ENCODE measurements at regions not wholly inside any gene's neighbourhood (a gene's known extent, or its start where the extent isn't known, plus 50 kb on each side); places are given as distances from the start of the nearest gene placed in this dataset.

DNA sequence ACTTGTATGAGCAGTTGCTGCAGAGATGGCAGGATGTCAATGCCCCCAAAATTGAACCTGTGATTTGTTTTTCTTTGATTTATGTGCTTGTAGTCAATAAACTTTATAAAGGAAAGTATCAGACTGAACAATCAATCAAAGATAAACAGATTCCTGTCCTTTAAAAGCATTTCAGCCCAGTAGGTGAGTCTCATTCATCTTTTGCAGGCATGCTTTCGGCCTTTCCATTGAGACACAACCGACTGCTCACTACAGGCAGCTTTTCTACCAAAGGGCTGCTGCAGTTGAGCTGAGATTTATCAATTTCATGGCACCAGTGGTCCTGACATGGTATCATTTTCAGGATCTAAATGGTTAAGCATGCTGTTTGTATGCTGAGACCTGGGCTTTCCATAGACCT is 513.6 kb upstream of the PTBP2 start:
- H3K9me3 ChIP-seq (ENCODE audit: low read depth) = no peaks in the 10 kb centered on the region
- H3K9ac ChIP-seq = no peak overlapping the region
- in situ Hi-C loops (cut with MboI) = no loop called here
- H3K4me1 ChIP-seq (ENCODE audit: insufficient read depth) = no peaks in the 10 kb centered on the region
- H3K27me3 ChIP-seq (replicated peaks; ENCODE audit: insufficient read depth) = no peaks in the 10 kb centered on the region
- H3K4me2 ChIP-seq (ENCODE audit: unreplicated experiment) = no peak overlapping the region
- H3K4me3 ChIP-seq = no peak overlapping the region
- WGBS, 2 experiments (ENCODE audit: low coverage in 1 of 2, low lambda C conversion rate in 2 of 2, missing lambda C conversion rate in 2 of 2) = 83 to 89% methylated on average over 2 of the region's 2 CpGs
- H3K79me2 ChIP-seq (ENCODE audit: insufficient read depth) = no peaks in the 10 kb centered on the region
- no peak overlapping the region for H2AFZ ChIP-seq
- no peak for TF ChIP-seq EZH2 (IDR thresholded peaks at IDR 0.05; ENCODE audit: insufficient read depth, poor library complexity, severe bottlenecking)
- TF ChIP-seq EZH2phosphoT487 (IDR thresholded peaks at IDR 0.05; ENCODE audit: insufficient read depth, low read depth) = no peak
- DNase-seq = no peak
- H3K27ac ChIP-seq = no peak overlapping the region
- no peaks in the 10 kb centered on the region for H3K36me3 ChIP-seq (ENCODE audit: low read depth)
- H4K20me1 ChIP-seq (ENCODE audit: insufficient read depth) = no peaks in the 10 kb centered on the region; the same call in 1 of the 2 replicates
- no peaks in the 10 kb centered on the region for H3F3A ChIP-seq (ENCODE audit: insufficient read depth)
- H3K9me2 ChIP-seq (ENCODE audit: insufficient read depth) = no peaks in the 10 kb centered on the region

DNA sequence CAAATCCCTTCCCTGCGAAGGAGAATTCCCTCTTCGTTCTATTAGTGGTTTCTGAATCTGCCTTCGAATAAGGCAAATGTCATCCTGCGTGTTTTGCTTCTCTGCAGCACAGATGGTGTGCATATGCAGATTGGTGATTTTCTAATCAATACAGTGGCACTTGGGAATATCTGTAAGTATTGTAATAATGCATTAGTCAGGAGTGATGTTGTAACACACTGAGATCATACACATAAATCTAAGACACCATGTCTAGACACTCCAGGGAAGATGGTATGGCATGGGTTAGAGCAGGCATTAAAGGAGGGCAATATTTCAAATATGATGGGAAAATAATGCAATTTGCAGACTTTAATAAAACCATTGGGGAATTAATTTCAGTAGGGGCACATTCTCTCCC is 513.2 kb upstream of the PTBP2 start:
- DNase-seq = no peak

DNA sequence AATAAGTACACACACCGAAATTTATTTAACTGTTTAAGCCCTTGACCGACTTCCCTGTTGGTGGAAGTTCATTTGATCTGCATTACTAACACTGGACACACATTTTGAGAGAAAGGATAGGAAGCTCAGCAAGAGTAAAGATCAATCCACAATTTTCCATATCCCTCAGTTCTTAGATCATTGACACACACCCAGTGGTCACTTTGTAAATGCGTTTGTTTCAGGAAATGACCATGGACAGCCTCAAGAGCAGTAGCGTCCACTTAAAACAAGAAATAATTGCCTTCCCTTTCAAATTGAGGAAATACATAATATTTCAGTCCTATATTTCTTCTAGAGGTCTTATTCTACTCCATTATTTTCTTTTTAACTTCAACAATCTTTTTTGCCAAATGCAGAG is 511.5 kb upstream of the PTBP2 start:
- no peaks in the 10 kb centered on the region for H3K4me1 ChIP-seq (ENCODE audit: insufficient read depth)
- H3F3A ChIP-seq (ENCODE audit: insufficient read depth) = no peaks in the 10 kb centered on the region
- no peak overlapping the region for H3K9ac ChIP-seq
- H4K20me1 ChIP-seq (ENCODE audit: insufficient read depth) = no peaks in the 10 kb centered on the region; the same call in 1 of the 2 replicates
- H3K9me2 ChIP-seq (ENCODE audit: insufficient read depth) = no peaks in the 10 kb centered on the region
- no peak overlapping the region for H3K27ac ChIP-seq
- no peak overlapping the region for H3K4me3 ChIP-seq
- no peaks in the 10 kb centered on the region for H3K27me3 ChIP-seq (replicated peaks; ENCODE audit: insufficient read depth)
- H3K4me2 ChIP-seq (ENCODE audit: unreplicated experiment) = no peak overlapping the region
- no peak for DNase-seq
- no peak overlapping the region for H2AFZ ChIP-seq
- H3K9me3 ChIP-seq (ENCODE audit: low read depth) = no peaks in the 10 kb centered on the region
- 77 to 78% methylated on average over 4 of the region's 4 CpGs for WGBS, 2 experiments (ENCODE audit: low coverage in 1 of 2, low lambda C conversion rate in 2 of 2, missing lambda C conversion rate in 2 of 2)
- TF ChIP-seq EZH2phosphoT487 (IDR thresholded peaks at IDR 0.05; ENCODE audit: insufficient read depth, low read depth) = no peak
- no peak for TF ChIP-seq EZH2 (IDR thresholded peaks at IDR 0.05; ENCODE audit: insufficient read depth, poor library complexity, severe bottlenecking)
- H3K36me3 ChIP-seq (ENCODE audit: low read depth) = no peaks in the 10 kb centered on the region
- H3K79me2 ChIP-seq (ENCODE audit: insufficient read depth) = no peaks in the 10 kb centered on the region
- in situ Hi-C loops (cut with MboI) = no loop called here

More for the DNA sequence above, 513.2 kb upstream of the PTBP2 start:
- H3K9me2 ChIP-seq (ENCODE audit: insufficient read depth) = no peaks in the 10 kb centered on the region
- H3K4me3 ChIP-seq = no peak overlapping the region
- no peaks in the 10 kb centered on the region for H3K36me3 ChIP-seq (ENCODE audit: low read depth)
- in situ Hi-C loops (cut with MboI) = no loop called here
- H4K20me1 ChIP-seq (ENCODE audit: insufficient read depth) = no peaks in the 10 kb centered on the region; the same call in 1 of the 2 replicates
- H3K79me2 ChIP-seq (ENCODE audit: insufficient read depth) = no peaks in the 10 kb centered on the region
- no peak overlapping the region for H3K4me2 ChIP-seq (ENCODE audit: unreplicated experiment)
- no peaks in the 10 kb centered on the region for H3F3A ChIP-seq (ENCODE audit: insufficient read depth)
- no peaks in the 10 kb centered on the region for H3K27me3 ChIP-seq (replicated peaks; ENCODE audit: insufficient read depth)
- no peak for TF ChIP-seq EZH2 (IDR thresholded peaks at IDR 0.05; ENCODE audit: insufficient read depth, poor library complexity, severe bottlenecking)
- TF ChIP-seq EZH2phosphoT487 (IDR thresholded peaks at IDR 0.05; ENCODE audit: insufficient read depth, low read depth) = no peak
- H2AFZ ChIP-seq = no peak overlapping the region
- 77 to 84% methylated on average over 4 of the region's 4 CpGs for WGBS, 2 experiments (ENCODE audit: low coverage in 1 of 2, low lambda C conversion rate in 2 of 2, missing lambda C conversion rate in 2 of 2)
- H3K9ac ChIP-seq = no peak overlapping the region
- no peaks in the 10 kb centered on the region for H3K9me3 ChIP-seq (ENCODE audit: low read depth)
- no peak overlapping the region for H3K27ac ChIP-seq
- H3K4me1 ChIP-seq (ENCODE audit: insufficient read depth) = no peaks in the 10 kb centered on the region

DNA sequence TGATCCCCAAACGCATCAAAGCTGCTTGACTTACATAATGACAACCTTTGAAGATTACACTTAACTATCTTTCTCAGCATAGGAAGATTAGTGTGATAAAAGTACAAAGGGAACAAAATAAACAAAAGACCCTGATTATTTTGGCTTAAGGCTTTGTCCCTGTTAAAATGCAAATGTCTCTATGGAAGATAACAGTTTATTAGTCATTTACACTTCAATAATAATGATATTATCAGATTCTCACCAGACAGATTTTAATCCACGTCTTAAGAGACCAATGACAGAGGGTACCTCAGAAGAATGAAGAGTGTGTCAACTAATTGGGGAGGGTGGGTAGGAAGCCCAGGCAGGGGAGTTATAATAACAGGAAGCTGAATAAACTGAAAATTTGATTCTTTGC is 510.4 kb upstream of the PTBP2 start:
- DNase-seq = no peak
- TF ChIP-seq EZH2 (IDR thresholded peaks at IDR 0.05; ENCODE audit: insufficient read depth, poor library complexity, severe bottlenecking) = no peak
- TF ChIP-seq EZH2phosphoT487 (IDR thresholded peaks at IDR 0.05; ENCODE audit: insufficient read depth, low read depth) = no peak
- Histone ChIP-seq H3K27ac (no peak overlapping the region), H3K4me2 (ENCODE audit: unreplicated experiment) (no peak overlapping the region), H3F3A (ENCODE audit: insufficient read depth) (no peaks in the 10 kb centered on the region), H3K9ac (no peak overlapping the region), H4K20me1 (ENCODE audit: insufficient read depth) (no peaks in the 10 kb centered on the region; the same call in 1 of the 2 replicates), H3K79me2 (ENCODE audit: insufficient read depth) (no peaks in the 10 kb centered on the region), H3K36me3 (ENCODE audit: low read depth) (no peaks in the 10 kb centered on the region), H3K4me3 (no peak overlapping the region), H3K27me3 (replicated peaks; ENCODE audit: insufficient read depth) (no peaks in the 10 kb centered on the region), H3K9me3 (ENCODE audit: low read depth) (no peaks in the 10 kb centered on the region), H2AFZ (no peak overlapping the region), H3K4me1 (ENCODE audit: insufficient read depth) (no peaks in the 10 kb centered on the region), H3K9me2 (ENCODE audit: insufficient read depth) (no peaks in the 10 kb centered on the region)
- 70 to 84% methylated on average over 2 of the region's 2 CpGs for whole genome bisulfite sequencing, 2 experiments (ENCODE audit: low coverage in 1 of 2, low lambda C conversion rate in 2 of 2, missing lambda C conversion rate in 2 of 2)
- in situ Hi-C loops (cut with MboI) = no loop called here

DNA sequence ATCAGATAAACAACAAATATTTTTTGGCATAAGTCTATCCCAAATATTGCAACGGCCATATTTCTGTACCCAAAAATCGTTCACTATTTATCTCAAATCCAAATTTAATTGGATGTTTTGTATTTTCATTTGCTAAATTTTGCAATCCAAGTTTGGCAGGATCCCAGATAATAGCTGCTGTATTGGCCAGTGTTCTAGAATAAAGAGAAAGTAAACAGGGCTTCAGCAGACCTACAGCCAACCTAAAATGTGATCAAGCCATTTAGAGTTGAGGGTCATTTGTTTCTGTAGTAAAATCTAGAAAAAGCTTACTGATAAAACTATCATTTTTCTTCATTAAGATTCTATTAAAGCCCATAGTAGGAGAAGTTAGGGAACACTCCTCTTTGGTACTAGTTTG is 506.6 kb upstream of the PTBP2 start:
- no peak overlapping the region for H2AFZ ChIP-seq
- H3K27me3 ChIP-seq (replicated peaks; ENCODE audit: insufficient read depth) = no peaks in the 10 kb centered on the region
- H3K4me1 ChIP-seq (ENCODE audit: insufficient read depth) = no peaks in the 10 kb centered on the region
- H3K9me2 ChIP-seq (ENCODE audit: insufficient read depth) = no peaks in the 10 kb centered on the region
- 9 to 11% methylated on average over 2 of the region's 2 CpGs for WGBS, 2 experiments (ENCODE audit: low coverage in 1 of 2, low lambda C conversion rate in 2 of 2, missing lambda C conversion rate in 2 of 2)
- H3K4me3 ChIP-seq = no peak overlapping the region
- no peak overlapping the region for H3K9ac ChIP-seq
- H3K4me2 ChIP-seq (ENCODE audit: unreplicated experiment) = no peak overlapping the region
- peak; percentile 4 for DNase-seq
- in situ Hi-C loops (cut with MboI) = no loop called here
- H4K20me1 ChIP-seq (ENCODE audit: insufficient read depth) = no peaks in the 10 kb centered on the region; the same call in 1 of the 2 replicates
- no peaks in the 10 kb centered on the region for H3K9me3 ChIP-seq (ENCODE audit: low read depth)
- TF ChIP-seq EZH2 (IDR thresholded peaks at IDR 0.05; ENCODE audit: insufficient read depth, poor library complexity, severe bottlenecking) (no peak), EZH2phosphoT487 (IDR thresholded peaks at IDR 0.05; ENCODE audit: insufficient read depth, low read depth) (no peak)
- no peaks in the 10 kb centered on the region for H3F3A ChIP-seq (ENCODE audit: insufficient read depth)
- no peak overlapping the region for H3K27ac ChIP-seq
- H3K79me2 ChIP-seq (ENCODE audit: insufficient read depth) = no peaks in the 10 kb centered on the region
- H3K36me3 ChIP-seq (ENCODE audit: low read depth) = no peaks in the 10 kb centered on the region
